ENCODE measurements at regions not wholly inside any gene's neighbourhood (a gene's known extent, or its start where the extent isn't known, plus 50 kb on each side); places are given as distances from the start of the nearest gene placed in this dataset.

DNA sequence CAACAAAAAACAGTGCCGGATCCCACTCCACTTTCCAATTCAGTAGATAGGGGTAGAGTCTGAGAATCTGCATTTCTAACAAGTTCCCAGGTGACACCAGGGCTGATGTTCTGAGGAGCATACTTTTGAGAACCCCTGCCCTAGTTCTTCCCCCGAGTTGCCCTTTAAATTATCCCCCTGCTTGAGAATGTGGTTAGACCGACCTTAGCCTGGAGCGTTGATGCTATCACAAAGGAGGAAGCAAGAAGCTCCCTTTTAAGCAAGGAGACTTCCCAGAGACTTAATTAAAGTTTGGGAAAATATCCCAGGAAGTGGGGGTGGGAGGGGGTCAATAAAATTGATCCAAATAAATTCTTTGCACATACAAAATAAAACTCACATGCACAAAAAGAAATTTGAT lies 485.9 kb downstream of the SMARCA1 start (continued):
- TF ChIP-seq NFXL1 (IDR thresholded peaks at IDR 0.05; ENCODE audit: borderline replicate concordance): no peak
- TF ChIP-seq, protein P1, sequence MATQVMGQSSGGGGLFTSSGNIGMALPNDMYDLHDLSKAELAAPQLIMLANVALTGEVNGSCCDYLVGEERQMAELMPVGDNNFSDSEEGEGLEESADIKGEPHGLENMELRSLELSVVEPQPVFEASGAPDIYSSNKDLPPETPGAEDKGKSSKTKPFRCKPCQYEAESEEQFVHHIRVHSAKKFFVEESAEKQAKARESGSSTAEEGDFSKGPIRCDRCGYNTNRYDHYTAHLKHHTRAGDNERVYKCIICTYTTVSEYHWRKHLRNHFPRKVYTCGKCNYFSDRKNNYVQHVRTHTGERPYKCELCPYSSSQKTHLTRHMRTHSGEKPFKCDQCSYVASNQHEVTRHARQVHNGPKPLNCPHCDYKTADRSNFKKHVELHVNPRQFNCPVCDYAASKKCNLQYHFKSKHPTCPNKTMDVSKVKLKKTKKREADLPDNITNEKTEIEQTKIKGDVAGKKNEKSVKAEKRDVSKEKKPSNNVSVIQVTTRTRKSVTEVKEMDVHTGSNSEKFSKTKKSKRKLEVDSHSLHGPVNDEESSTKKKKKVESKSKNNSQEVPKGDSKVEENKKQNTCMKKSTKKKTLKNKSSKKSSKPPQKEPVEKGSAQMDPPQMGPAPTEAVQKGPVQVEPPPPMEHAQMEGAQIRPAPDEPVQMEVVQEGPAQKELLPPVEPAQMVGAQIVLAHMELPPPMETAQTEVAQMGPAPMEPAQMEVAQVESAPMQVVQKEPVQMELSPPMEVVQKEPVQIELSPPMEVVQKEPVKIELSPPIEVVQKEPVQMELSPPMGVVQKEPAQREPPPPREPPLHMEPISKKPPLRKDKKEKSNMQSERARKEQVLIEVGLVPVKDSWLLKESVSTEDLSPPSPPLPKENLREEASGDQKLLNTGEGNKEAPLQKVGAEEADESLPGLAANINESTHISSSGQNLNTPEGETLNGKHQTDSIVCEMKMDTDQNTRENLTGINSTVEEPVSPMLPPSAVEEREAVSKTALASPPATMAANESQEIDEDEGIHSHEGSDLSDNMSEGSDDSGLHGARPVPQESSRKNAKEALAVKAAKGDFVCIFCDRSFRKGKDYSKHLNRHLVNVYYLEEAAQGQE (IDR thresholded peaks at IDR 0.05; ENCODE audit: low read depth, low read length): no peak

DNA sequence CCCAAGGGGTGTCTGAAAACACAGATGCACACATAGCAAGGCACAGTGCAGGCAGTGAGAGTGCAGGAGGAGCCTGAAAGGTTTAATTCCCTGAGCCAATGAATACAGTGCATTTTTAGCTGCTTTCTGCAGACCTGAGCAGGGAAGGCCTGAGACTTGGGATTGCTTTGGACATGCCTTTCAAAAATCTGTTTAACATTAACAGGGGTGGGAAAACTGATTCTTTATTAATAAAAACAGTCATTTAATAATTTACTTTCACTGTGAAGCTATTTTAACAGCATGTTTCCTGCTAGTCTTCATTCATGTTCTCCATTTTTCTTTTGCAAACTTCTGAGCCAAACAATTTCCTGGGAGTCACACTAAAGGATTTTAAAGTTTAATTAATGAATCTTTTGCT lies 488.1 kb downstream of the SMARCA1 start:
- H3K4me1 ChIP-seq (ENCODE audit: control insufficient read depth, insufficient read depth, low read length): no peaks in the 10 kb centered on the region
- H3K27ac ChIP-seq (ENCODE audit: control insufficient read depth, insufficient read depth): no peak overlapping the region
- DNase-seq (ENCODE audit: low read depth, low spot score) (no peak), FAIRE-seq (no peak), ATAC-seq (no peak)
- BruUV-seq (replicated peaks): no TSS peak
- POLR2A ChIA-PET: no interaction called here
- no peaks in the 10 kb centered on the region for H3K9me3 ChIP-seq (replicated peaks; ENCODE audit: control insufficient read depth, insufficient read depth, low read length)
- CTCF ChIA-PET: no interaction called here
- H3K27me3 ChIP-seq (replicated peaks in 1 of 2; ENCODE audit: control insufficient read depth in 2 of 2, insufficient read depth in 2 of 2, low read length in 1 of 2): no peaks in the 10 kb centered on the region
- SMC1A ChIA-PET (ENCODE audit: uncharacterized antibody, unreplicated experiment): no interaction called here
- no peak overlapping the region for H2AFZ ChIP-seq (ENCODE audit: control insufficient read depth, low read depth, low read length)
- in situ Hi-C loops (cut with MboI) (no loop called here), intact Hi-C loops (cut with micrococcal nuclease; ENCODE audit: unreplicated experiment) (no loop called here)
- RAD21 ChIA-PET (ENCODE audit: unreplicated experiment): no interaction called here
- TF ChIP-seq, protein P2, sequence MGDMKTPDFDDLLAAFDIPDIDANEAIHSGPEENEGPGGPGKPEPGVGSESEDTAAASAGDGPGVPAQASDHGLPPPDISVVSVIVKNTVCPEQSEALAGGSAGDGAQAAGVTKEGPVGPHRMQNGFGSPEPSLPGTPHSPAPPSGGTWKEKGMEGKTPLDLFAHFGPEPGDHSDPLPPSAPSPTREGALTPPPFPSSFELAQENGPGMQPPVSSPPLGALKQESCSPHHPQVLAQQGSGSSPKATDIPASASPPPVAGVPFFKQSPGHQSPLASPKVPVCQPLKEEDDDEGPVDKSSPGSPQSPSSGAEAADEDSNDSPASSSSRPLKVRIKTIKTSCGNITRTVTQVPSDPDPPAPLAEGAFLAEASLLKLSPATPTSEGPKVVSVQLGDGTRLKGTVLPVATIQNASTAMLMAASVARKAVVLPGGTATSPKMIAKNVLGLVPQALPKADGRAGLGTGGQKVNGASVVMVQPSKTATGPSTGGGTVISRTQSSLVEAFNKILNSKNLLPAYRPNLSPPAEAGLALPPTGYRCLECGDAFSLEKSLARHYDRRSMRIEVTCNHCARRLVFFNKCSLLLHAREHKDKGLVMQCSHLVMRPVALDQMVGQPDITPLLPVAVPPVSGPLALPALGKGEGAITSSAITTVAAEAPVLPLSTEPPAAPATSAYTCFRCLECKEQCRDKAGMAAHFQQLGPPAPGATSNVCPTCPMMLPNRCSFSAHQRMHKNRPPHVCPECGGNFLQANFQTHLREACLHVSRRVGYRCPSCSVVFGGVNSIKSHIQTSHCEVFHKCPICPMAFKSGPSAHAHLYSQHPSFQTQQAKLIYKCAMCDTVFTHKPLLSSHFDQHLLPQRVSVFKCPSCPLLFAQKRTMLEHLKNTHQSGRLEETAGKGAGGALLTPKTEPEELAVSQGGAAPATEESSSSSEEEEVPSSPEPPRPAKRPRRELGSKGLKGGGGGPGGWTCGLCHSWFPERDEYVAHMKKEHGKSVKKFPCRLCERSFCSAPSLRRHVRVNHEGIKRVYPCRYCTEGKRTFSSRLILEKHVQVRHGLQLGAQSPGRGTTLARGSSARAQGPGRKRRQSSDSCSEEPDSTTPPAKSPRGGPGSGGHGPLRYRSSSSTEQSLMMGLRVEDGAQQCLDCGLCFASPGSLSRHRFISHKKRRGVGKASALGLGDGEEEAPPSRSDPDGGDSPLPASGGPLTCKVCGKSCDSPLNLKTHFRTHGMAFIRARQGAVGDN (IDR thresholded peaks at IDR 0.05): no peak
- no peak for TF ChIP-seq LARP7 (IDR thresholded peaks at IDR 0.05)
- no peak for TF ChIP-seq RFX5 (IDR thresholded peaks at IDR 0.05; ENCODE audit: low read depth, low read length)
- TF ChIP-seq, protein P3, sequence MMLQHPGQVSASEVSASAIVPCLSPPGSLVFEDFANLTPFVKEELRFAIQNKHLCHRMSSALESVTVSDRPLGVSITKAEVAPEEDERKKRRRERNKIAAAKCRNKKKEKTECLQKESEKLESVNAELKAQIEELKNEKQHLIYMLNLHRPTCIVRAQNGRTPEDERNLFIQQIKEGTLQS (IDR thresholded peaks at IDR 0.05; ENCODE audit: borderline replicate concordance, extremely low read depth, low read depth, low read length): no peak
- TF ChIP-seq, protein P4, sequence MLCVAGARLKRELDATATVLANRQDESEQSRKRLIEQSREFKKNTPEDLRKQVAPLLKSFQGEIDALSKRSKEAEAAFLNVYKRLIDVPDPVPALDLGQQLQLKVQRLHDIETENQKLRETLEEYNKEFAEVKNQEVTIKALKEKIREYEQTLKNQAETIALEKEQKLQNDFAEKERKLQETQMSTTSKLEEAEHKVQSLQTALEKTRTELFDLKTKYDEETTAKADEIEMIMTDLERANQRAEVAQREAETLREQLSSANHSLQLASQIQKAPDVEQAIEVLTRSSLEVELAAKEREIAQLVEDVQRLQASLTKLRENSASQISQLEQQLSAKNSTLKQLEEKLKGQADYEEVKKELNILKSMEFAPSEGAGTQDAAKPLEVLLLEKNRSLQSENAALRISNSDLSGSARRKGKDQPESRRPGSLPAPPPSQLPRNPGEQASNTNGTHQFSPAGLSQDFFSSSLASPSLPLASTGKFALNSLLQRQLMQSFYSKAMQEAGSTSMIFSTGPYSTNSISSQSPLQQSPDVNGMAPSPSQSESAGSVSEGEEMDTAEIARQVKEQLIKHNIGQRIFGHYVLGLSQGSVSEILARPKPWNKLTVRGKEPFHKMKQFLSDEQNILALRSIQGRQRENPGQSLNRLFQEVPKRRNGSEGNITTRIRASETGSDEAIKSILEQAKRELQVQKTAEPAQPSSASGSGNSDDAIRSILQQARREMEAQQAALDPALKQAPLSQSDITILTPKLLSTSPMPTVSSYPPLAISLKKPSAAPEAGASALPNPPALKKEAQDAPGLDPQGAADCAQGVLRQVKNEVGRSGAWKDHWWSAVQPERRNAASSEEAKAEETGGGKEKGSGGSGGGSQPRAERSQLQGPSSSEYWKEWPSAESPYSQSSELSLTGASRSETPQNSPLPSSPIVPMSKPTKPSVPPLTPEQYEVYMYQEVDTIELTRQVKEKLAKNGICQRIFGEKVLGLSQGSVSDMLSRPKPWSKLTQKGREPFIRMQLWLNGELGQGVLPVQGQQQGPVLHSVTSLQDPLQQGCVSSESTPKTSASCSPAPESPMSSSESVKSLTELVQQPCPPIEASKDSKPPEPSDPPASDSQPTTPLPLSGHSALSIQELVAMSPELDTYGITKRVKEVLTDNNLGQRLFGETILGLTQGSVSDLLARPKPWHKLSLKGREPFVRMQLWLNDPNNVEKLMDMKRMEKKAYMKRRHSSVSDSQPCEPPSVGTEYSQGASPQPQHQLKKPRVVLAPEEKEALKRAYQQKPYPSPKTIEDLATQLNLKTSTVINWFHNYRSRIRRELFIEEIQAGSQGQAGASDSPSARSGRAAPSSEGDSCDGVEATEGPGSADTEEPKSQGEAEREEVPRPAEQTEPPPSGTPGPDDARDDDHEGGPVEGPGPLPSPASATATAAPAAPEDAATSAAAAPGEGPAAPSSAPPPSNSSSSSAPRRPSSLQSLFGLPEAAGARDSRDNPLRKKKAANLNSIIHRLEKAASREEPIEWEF (IDR thresholded peaks at IDR 0.05; ENCODE audit: insufficient replicate concordance, low read depth, low read length): no peak
- TF ChIP-seq BHLHE40 (IDR thresholded peaks at IDR 0.05; ENCODE audit: borderline replicate concordance in 1 of 2, low read depth in 2 of 2, low read length in 1 of 2): no peak
- no peak for TF ChIP-seq NFXL1 (IDR thresholded peaks at IDR 0.05; ENCODE audit: borderline replicate concordance)
- TF ChIP-seq ZSCAN29 (IDR thresholded peaks at IDR 0.05): no peak
- TF ChIP-seq RELA (IDR thresholded peaks at IDR 0.05; ENCODE audit: borderline replicate concordance, partially characterized antibody): no peak
- H4K20me1 ChIP-seq (ENCODE audit: control insufficient read depth, insufficient read depth): no peaks in the 10 kb centered on the region
- H3K4me3 ChIP-seq: no peak overlapping the region
- H3K9ac ChIP-seq (ENCODE audit: control insufficient read depth, insufficient read depth, low read length): no peak overlapping the region
- no peaks in the 10 kb centered on the region for H3K79me2 ChIP-seq (ENCODE audit: control insufficient read depth, insufficient read depth, low read length)
- no peak overlapping the region for H3K4me2 ChIP-seq (ENCODE audit: control insufficient read depth, insufficient read depth)
- H3K36me3 ChIP-seq (ENCODE audit: control insufficient read depth in 2 of 2, insufficient read depth in 2 of 2, low read length in 1 of 2): no peaks in the 10 kb centered on the region
